HCT116 (cell line): ENCODE measurements at regions not wholly inside any gene's neighbourhood (a gene's known extent, or its start where the extent isn't known, plus 50 kb on each side); places are given as distances from the start of the nearest gene placed in this dataset.

Experiments used
- ATAC-seq: fragments of 200-7000 bp; cut with Tn5 transposase; 2 replicates; pipeline ENCODE4 v1.9.1; 2020; ENCODE audit warnings: mild to moderate bottlenecking, moderate library complexity
- BruUV-seq: library from RNA; stranded (reverse); fragments of 400-500 nt; replicated peaks from 2 replicates; lab custom pipeline; 2021; lab: Mats Ljungman, UMichigan
- CTCF ChIA-PET: fragments of 300-600 bp; sonication (Branson Sonifier 250); formaldehyde crosslinking; loops from one replicate; lab custom pipeline; 2021; ENCODE audit warnings: antibody characterized with exemption; lab: Charles Lee
- POLR2A ChIA-PET: fragments of 300-600, 350-600 bp; sonication (Branson Sonifier 250); formaldehyde crosslinking; loops from one replicate; lab custom pipeline; 2021; ENCODE audit warnings: antibody characterized with exemption; lab: Charles Lee
- RAD21 ChIA-PET, 2 experiments: fragments of 300-600 bp; sonication (Branson Sonifier 250); formaldehyde crosslinking; loops; one replicate each; lab custom pipeline; 2023; ENCODE audit warnings: low total read pairs in 2 of 2; ENCODE audit not compliant: uncharacterized antibody in 2 of 2, unreplicated experiment in 2 of 2, low non-redundant PET in 1 of 2; lab: Charles Lee
- DNase-seq: peaks from one replicate; pipeline ENCODE4 v3.0.0-alpha.2; 2010; ENCODE audit warnings: low read depth, low spot score
- H2AFZ ChIP-seq: fragments of 200-600 bp; shearing (Covaris generic), sonication (generic); 2 replicates; pipeline ENCODE4 v1.6.1; 2017; ENCODE audit warnings: low read depth, mixed run types, mixed read lengths, antibody characterized with exemption, low read length; ENCODE audit not compliant: poor library complexity, severe bottlenecking
- H3K27ac ChIP-seq: 2 replicates; pipeline ENCODE4 v1.5.1; 2012; ENCODE audit warnings: low read depth, low read length
- H3K27me3 ChIP-seq: fragments of 200-600 bp; sonication (generic); 2 replicates; pipeline ENCODE4 v1.6.1; 2016; ENCODE audit warnings: mixed run types, low read length, mixed read lengths; ENCODE audit not compliant: insufficient read depth
- H3K36me3 ChIP-seq, 2 experiments: fragments of 200-500 bp in 1 of 2; fragments of 200-600 bp in 1 of 2; sonication (Bioruptor generic) in 1 of 2; sonication (generic) in 1 of 2; 2 replicates each; pipeline versions ENCODE4 v1.5.1 to v1.6.1; 2014 to 2016; ENCODE audit warnings: low read length in 2 of 2, inconsistent platforms in 1 of 2, mixed read lengths in 1 of 2, mixed run types in 1 of 2; ENCODE audit not compliant: insufficient read depth in 2 of 2, control insufficient read depth in 1 of 2
- H3K4me1 ChIP-seq, 2 experiments: fragments of 200-600 bp in 1 of 2; sonication (generic) in 1 of 2; 2 replicates each; pipeline versions ENCODE4 v1.5.1 to v1.6.1; 2012 to 2017; ENCODE audit warnings: low read length in 2 of 2, inconsistent platforms in 1 of 2, mild to moderate bottlenecking in 1 of 2, mixed read lengths in 1 of 2, mixed run types in 1 of 2, moderate library complexity in 1 of 2; ENCODE audit not compliant: insufficient read depth in 2 of 2, control insufficient read depth in 1 of 2
- H3K4me2 ChIP-seq: fragments of 200-600 bp; sonication (generic); 2 replicates; pipeline ENCODE4 v1.6.1; 2017; ENCODE audit warnings: mixed run types, low read length, mixed read lengths
- H3K4me3 ChIP-seq, 2 experiments: fragments of 200-600 bp in 1 of 2; sonication (generic) in 1 of 2; replicated peaks in 1 of 2; 2 replicates each; pipeline ENCODE4 v1.5.1; 2011 to 2016; ENCODE audit warnings: low read length in 2 of 2, control low read depth in 1 of 2, low read depth in 1 of 2, mild to moderate bottlenecking in 1 of 2, mixed read lengths in 1 of 2, mixed run types in 1 of 2
- H3K79me2 ChIP-seq: fragments of 200-600 bp; sonication (generic); 2 replicates; pipeline ENCODE4 v1.6.1; 2017; ENCODE audit warnings: mild to moderate bottlenecking, mixed run types, low read length, moderate library complexity, mixed read lengths; ENCODE audit not compliant: insufficient read depth
- H3K9ac ChIP-seq: fragments of 200-600 bp; sonication (generic); 2 replicates; pipeline ENCODE4 v1.6.1; 2016; ENCODE audit warnings: low read length, mixed read lengths
- H3K9me2 ChIP-seq: fragments of 200-600 bp; sonication (generic), shearing (Covaris generic); 2 replicates; pipeline ENCODE4 v1.6.1; 2017; ENCODE audit warnings: mixed run types, mild to moderate bottlenecking, moderate library complexity; ENCODE audit not compliant: insufficient read depth
- H3K9me3 ChIP-seq, 2 experiments: fragments of 200-500 bp in 1 of 2; fragments of 200-600 bp in 1 of 2; sonication (Bioruptor generic) in 1 of 2; sonication (generic) in 1 of 2; 2 replicates each; pipeline ENCODE4 v1.6.1; 2014 to 2017; ENCODE audit warnings: low read length in 2 of 2, mixed read lengths in 2 of 2, inconsistent platforms in 1 of 2, low read depth in 1 of 2, mild to moderate bottlenecking in 1 of 2, mixed run types in 1 of 2, moderate library complexity in 1 of 2; ENCODE audit not compliant: control insufficient read depth in 1 of 2, insufficient read depth in 1 of 2
- H4K20me1 ChIP-seq: fragments of 200-600 bp; sonication (generic), shearing (Covaris generic); 2 replicates; pipeline ENCODE4 v1.6.1; 2017; ENCODE audit warnings: mixed run types, mild to moderate bottlenecking, moderate library complexity; ENCODE audit not compliant: insufficient read depth
- CBX3 ChIP-seq: IDR thresholded peaks from 2 replicates; pipeline ENCODE4 v1.6.1; 2012; ENCODE audit warnings: low read depth
- ELF1 ChIP-seq: IDR thresholded peaks from 2 replicates; pipeline ENCODE4 v1.6.1; 2012; ENCODE audit warnings: low read depth, borderline replicate concordance
- JUND ChIP-seq: IDR thresholded peaks from 2 replicates; pipeline ENCODE4 v1.6.1; 2012
- RAD21 ChIP-seq: IDR thresholded peaks from 2 replicates; pipeline ENCODE4 v1.6.1; 2012; ENCODE audit warnings: low read depth, mild to moderate bottlenecking
- intact Hi-C: fragments of 100-400 bp; cut with micrococcal nuclease; formaldehyde crosslinking; loops from 2 replicates; pipeline ENCODE4 v1.10.0; 2022
- TF ChIP-seq, protein P1 (sequence below), 3 experiments: fragments of 200-600 bp in 1 of 3; sonication (generic) in 1 of 3; IDR thresholded peaks in 2 of 3; conservative IDR thresholded peaks in 1 of 3; 2 replicates each; pipeline ENCODE4 v1.5.1; 2012 to 2017; ENCODE audit warnings: low read depth in 2 of 3, low read length in 2 of 3, antibody characterized with exemption in 1 of 3, borderline replicate concordance in 1 of 3, control low read depth in 1 of 3, mild to moderate bottlenecking in 1 of 3, mixed read lengths in 1 of 3, mixed run types in 1 of 3, moderate library complexity in 1 of 3; ENCODE audit not compliant: insufficient read depth in 1 of 3
- TF ChIP-seq, protein P2 (sequence below): IDR thresholded peaks from 2 replicates; pipeline ENCODE4 v1.6.1; 2012

DNA sequence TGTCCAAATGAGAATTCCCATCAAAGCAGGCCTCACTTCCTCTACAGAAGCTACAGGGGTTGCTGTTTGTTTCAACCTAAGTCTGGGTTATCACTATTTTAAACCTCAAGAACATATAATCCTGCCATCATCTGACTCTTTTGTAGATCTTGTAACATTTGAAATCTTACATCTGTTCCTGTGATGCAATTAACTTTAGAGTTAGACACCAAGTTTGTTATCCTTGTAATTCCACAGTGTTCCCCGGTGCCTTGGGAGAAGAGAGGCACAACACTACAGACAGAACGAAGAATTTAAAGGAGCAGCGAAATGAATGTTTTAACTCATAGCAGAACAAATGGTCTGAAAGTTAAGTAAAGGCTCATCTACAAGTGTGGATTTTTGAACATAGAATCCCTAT lies 116.1 kb downstream of the UCHL5 start:
- Histone ChIP-seq H3K9me3 (no peaks in the 10 kb centered on the region), H3K4me3 (no peak overlapping the region), H3K9me2 (no peaks in the 10 kb centered on the region), H3K4me2 (no peak overlapping the region), H2AFZ (no peak overlapping the region), H3K27me3 (no peaks in the 10 kb centered on the region), H3K79me2 (no peaks in the 10 kb centered on the region), H3K27ac (no peak overlapping the region), H3K4me1 (no peaks in the 10 kb centered on the region), H3K9ac (no peak overlapping the region), H3K36me3 (peaks cover 0 to 12% of the 10 kb centered on the region in 2 experiments; a peak in 1 of 4 replicates), H4K20me1 (no peaks in the 10 kb centered on the region)
- DNase-seq (no peak), ATAC-seq (no peak)
- intact Hi-C loops = no loop called here
- TF ChIP-seq JUND (no peak), RAD21 (no peak), CBX3 (no peak), ELF1 (no peak)
- TF ChIP-seq, protein P1, sequence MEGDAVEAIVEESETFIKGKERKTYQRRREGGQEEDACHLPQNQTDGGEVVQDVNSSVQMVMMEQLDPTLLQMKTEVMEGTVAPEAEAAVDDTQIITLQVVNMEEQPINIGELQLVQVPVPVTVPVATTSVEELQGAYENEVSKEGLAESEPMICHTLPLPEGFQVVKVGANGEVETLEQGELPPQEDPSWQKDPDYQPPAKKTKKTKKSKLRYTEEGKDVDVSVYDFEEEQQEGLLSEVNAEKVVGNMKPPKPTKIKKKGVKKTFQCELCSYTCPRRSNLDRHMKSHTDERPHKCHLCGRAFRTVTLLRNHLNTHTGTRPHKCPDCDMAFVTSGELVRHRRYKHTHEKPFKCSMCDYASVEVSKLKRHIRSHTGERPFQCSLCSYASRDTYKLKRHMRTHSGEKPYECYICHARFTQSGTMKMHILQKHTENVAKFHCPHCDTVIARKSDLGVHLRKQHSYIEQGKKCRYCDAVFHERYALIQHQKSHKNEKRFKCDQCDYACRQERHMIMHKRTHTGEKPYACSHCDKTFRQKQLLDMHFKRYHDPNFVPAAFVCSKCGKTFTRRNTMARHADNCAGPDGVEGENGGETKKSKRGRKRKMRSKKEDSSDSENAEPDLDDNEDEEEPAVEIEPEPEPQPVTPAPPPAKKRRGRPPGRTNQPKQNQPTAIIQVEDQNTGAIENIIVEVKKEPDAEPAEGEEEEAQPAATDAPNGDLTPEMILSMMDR (IDR thresholded peaks at IDR 0.05 in 2 of 3, conservative IDR thresholded peaks at IDR 0.05 in 1 of 3; ENCODE audit: borderline replicate concordance in 1 of 3, insufficient read depth in 1 of 3, low read depth in 2 of 3, low read length in 2 of 3) = no peak
- no TSS peak for BruUV-seq
- ChIA-PET POLR2A (no interaction called here), CTCF (no interaction called here), RAD21 (no interaction called here)

GRCh38 chr1:192943522-192943921 lies 115.6 kb downstream of the UCHL5 start:
- Histone ChIP-seq H3K27me3 (no peaks in the 10 kb centered on the region), H2AFZ (no peak overlapping the region), H3K4me1 (no peaks in the 10 kb centered on the region), H3K9me3 (no peaks in the 10 kb centered on the region), H3K36me3 (peaks cover 0 to 16% of the 10 kb centered on the region in 2 experiments; a peak in 1 of 4 replicates), H3K4me3 (no peak overlapping the region), H3K4me2 (no peak overlapping the region), H4K20me1 (no peaks in the 10 kb centered on the region), H3K27ac (no peak overlapping the region), H3K9me2 (no peaks in the 10 kb centered on the region), H3K9ac (no peak overlapping the region), H3K79me2 (no peaks in the 10 kb centered on the region)
- no peak for DNase-seq
- ATAC-seq = no peak
- no TSS peak for BruUV-seq
- POLR2A ChIA-PET = no interaction called here
- CTCF ChIA-PET = no interaction called here
- intact Hi-C loops = no loop called here
- RAD21 ChIA-PET = no interaction called here
- TF ChIP-seq, protein P2, sequence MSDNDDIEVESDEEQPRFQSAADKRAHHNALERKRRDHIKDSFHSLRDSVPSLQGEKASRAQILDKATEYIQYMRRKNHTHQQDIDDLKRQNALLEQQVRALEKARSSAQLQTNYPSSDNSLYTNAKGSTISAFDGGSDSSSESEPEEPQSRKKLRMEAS = no peak
